PC-3 (cell line): ENCODE measurements at regions not wholly inside any gene's neighbourhood (a gene's known extent, or its start where the extent isn't known, plus 50 kb on each side); places are given as distances from the start of the nearest gene placed in this dataset.

Experiments used
- ATAC-seq: fragments of 200-7000 bp; cut with Tn5 transposase; 2 replicates; pipeline ENCODE4 v1.9.1; 2020; ENCODE audit warnings: mild to moderate bottlenecking, moderate library complexity
- BruUV-seq: library from RNA; stranded (reverse); fragments of 400-500 nt; replicated peaks from 2 replicates; lab custom pipeline; 2021; lab: Mats Ljungman, UMichigan
- CTCF ChIA-PET: fragments of 300-600 bp; sonication (Branson Sonifier 250); formaldehyde crosslinking; loops from one replicate; lab custom pipeline; 2022; ENCODE audit warnings: antibody characterized with exemption; lab: Charles Lee
- POLR2A ChIA-PET: fragments of 300-600 bp; sonication (Branson Sonifier 250); formaldehyde crosslinking; loops from one replicate; lab custom pipeline; 2022; ENCODE audit warnings: antibody characterized with exemption; ENCODE audit not compliant: unreplicated experiment; lab: Charles Lee
- DNase-seq: peaks from one replicate; pipeline ENCODE4 v3.0.0-alpha.2; 2015
- H2AFZ ChIP-seq: fragments of 300-600 bp; sonication (generic); 2 replicates; pipeline ENCODE4 v1.6.0; 2016; ENCODE audit warnings: antibody characterized with exemption, low read length
- H3F3A ChIP-seq: fragments of 300-600 bp; sonication (generic); one replicate; pipeline ENCODE4 v1.6.0; 2017; ENCODE audit warnings: antibody characterized with exemption, low read length, control low read depth, mild to moderate bottlenecking; ENCODE audit not compliant: unreplicated experiment
- H3K27ac ChIP-seq: fragments of 300-600 bp; sonication (generic); 2 replicates; pipeline ENCODE4 v1.5.1; 2016; ENCODE audit warnings: mild to moderate bottlenecking, low read length
- H3K27me3 ChIP-seq: fragments of 300-600 bp; sonication (generic); 2 replicates; pipeline ENCODE4 v1.6.1; 2016; ENCODE audit warnings: low read length, mixed read lengths
- H3K36me3 ChIP-seq: fragments of 300-600 bp; sonication (generic); 2 replicates; pipeline ENCODE4 v1.6.1; 2016; ENCODE audit warnings: low read depth, mixed run types, low read length, mixed read lengths
- H3K4me1 ChIP-seq: fragments of 300-600 bp; sonication (generic); 2 replicates; pipeline ENCODE4 v1.5.1; 2016; ENCODE audit warnings: low read length; ENCODE audit not compliant: insufficient read depth
- H3K4me2 ChIP-seq: fragments of 300-600 bp; sonication (generic); 2 replicates; pipeline ENCODE4 v1.6.0; 2016; ENCODE audit warnings: low read length
- H3K4me3 ChIP-seq: fragments of 300-600 bp; sonication (generic); 2 replicates; pipeline ENCODE4 v1.5.1; 2016; ENCODE audit warnings: mild to moderate bottlenecking, low read length, mixed read lengths
- H3K79me2 ChIP-seq: fragments of 300-600 bp; sonication (generic); 2 replicates; pipeline ENCODE4 v1.6.1; 2017; ENCODE audit warnings: low read length, mixed read lengths
- H3K9ac ChIP-seq: fragments of 300-600 bp; sonication (generic); 2 replicates; pipeline ENCODE4 v1.6.0; 2016; ENCODE audit warnings: mild to moderate bottlenecking, low read length
- H3K9me2 ChIP-seq: fragments of 300-600 bp; sonication (generic); replicated peaks from 2 replicates; pipeline ENCODE4 v1.6.1; 2016; ENCODE audit warnings: mixed run types, low read length, mixed read lengths
- H3K9me3 ChIP-seq: fragments of 300-600 bp; sonication (generic); 2 replicates; pipeline ENCODE4 v1.6.1; 2016; ENCODE audit warnings: low read length, mixed read lengths
- H4K20me1 ChIP-seq: fragments of 300-600 bp; sonication (generic); 2 replicates; pipeline ENCODE4 v1.6.1; 2016; ENCODE audit warnings: low read length, mixed read lengths
- EZH2 ChIP-seq: fragments of 300-600 bp; sonication (generic); IDR thresholded peaks from one replicate; pipeline ENCODE4 v1.6.1; 2017; ENCODE audit warnings: antibody characterized with exemption, mild to moderate bottlenecking, low read length; ENCODE audit not compliant: unreplicated experiment
- EZH2phosphoT487 ChIP-seq: fragments of 300-600 bp; sonication (generic); IDR thresholded peaks from 2 replicates; pipeline ENCODE4 v1.6.1; 2018; ENCODE audit warnings: mild to moderate bottlenecking, antibody characterized with exemption, low read length, borderline replicate concordance
- intact Hi-C: fragments of 100-400 bp; cut with micrococcal nuclease; formaldehyde crosslinking; loops from 2 replicates; pipeline ENCODE4 v1.9.0; 2023
- TF ChIP-seq, protein P1 (sequence below): fragments of 300-600 bp; sonication (generic); conservative IDR thresholded peaks from 2 replicates; pipeline ENCODE4 v1.5.1; 2017; ENCODE audit warnings: antibody characterized with exemption, low read depth, mild to moderate bottlenecking, low read length

- Histone ChIP-seq H3K79me2 (no peaks in the 10 kb centered on the region), H2AFZ (no peak overlapping the region), H3K27me3 (peaks cover 9% of the 10 kb centered on the region), H3K4me2 (no peak overlapping the region), H3K9me2 (no peaks in the 10 kb centered on the region), H3F3A (no peaks in the 10 kb centered on the region), H4K20me1 (no peaks in the 10 kb centered on the region), H3K4me3 (no peak overlapping the region), H3K9me3 (no peaks in the 10 kb centered on the region), H3K4me1 (no peaks in the 10 kb centered on the region), H3K9ac (no peak overlapping the region), H3K27ac (no peak overlapping the region), H3K36me3 (no peaks in the 10 kb centered on the region)
- TF ChIP-seq, protein P1, sequence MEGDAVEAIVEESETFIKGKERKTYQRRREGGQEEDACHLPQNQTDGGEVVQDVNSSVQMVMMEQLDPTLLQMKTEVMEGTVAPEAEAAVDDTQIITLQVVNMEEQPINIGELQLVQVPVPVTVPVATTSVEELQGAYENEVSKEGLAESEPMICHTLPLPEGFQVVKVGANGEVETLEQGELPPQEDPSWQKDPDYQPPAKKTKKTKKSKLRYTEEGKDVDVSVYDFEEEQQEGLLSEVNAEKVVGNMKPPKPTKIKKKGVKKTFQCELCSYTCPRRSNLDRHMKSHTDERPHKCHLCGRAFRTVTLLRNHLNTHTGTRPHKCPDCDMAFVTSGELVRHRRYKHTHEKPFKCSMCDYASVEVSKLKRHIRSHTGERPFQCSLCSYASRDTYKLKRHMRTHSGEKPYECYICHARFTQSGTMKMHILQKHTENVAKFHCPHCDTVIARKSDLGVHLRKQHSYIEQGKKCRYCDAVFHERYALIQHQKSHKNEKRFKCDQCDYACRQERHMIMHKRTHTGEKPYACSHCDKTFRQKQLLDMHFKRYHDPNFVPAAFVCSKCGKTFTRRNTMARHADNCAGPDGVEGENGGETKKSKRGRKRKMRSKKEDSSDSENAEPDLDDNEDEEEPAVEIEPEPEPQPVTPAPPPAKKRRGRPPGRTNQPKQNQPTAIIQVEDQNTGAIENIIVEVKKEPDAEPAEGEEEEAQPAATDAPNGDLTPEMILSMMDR = no peak
- TF ChIP-seq EZH2phosphoT487 (no peak), EZH2 (no peak)
- intact Hi-C loops = no loop called here
- no TSS peak for BruUV-seq
- ChIA-PET CTCF (no interaction called here), POLR2A (no interaction called here)
- ATAC-seq = no peak
- DNase-seq = no peak
Measured at GRCh38 chr13:76307142-76307541, 579.1 kb downstream of the KCTD12 start.

DNA sequence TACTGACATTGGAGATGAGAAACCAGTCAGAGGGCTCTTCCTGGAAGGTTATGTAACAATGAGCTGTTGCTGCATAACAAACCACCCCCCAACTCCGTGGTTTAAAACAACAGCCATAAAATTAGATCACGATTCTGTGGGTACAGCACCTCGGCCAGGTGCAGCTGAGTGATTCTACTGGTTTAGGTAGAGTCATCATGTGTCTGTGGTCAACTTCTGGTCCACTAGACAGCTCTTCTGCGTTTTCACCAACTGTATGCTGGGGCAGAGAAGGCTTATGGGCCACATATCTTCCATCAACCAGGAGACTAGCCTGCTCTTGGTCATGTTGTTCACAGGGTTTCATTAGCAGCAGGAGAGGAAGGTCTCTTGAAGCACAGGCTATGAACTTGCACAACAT lies 585.5 kb downstream of the KCTD12 start:
- intact Hi-C loops = no loop called here
- Histone ChIP-seq H3K9ac (no peak overlapping the region), H3K4me3 (no peak overlapping the region), H3K36me3 (no peaks in the 10 kb centered on the region), H3K9me2 (no peaks in the 10 kb centered on the region), H3K79me2 (no peaks in the 10 kb centered on the region), H3K4me1 (no peaks in the 10 kb centered on the region), H3K4me2 (no peak overlapping the region), H3K9me3 (no peaks in the 10 kb centered on the region), H4K20me1 (no peaks in the 10 kb centered on the region), H3F3A (no peaks in the 10 kb centered on the region), H3K27me3 (no peaks in the 10 kb centered on the region), H2AFZ (no peak overlapping the region), H3K27ac (no peak overlapping the region)
- ChIA-PET CTCF (no interaction called here), POLR2A (interaction anchor here (0.6 kb wide), 1 partner anchor 1221 kb away, joined by 3 read pairs; no protein-coding TSS in a partner anchor)
- no peak for DNase-seq
- TF ChIP-seq, protein P1 = no peak
- TF ChIP-seq EZH2phosphoT487 = no peak
- TF ChIP-seq EZH2 = no peak
- BruUV-seq = no TSS peak
- ATAC-seq = no peak

DNA sequence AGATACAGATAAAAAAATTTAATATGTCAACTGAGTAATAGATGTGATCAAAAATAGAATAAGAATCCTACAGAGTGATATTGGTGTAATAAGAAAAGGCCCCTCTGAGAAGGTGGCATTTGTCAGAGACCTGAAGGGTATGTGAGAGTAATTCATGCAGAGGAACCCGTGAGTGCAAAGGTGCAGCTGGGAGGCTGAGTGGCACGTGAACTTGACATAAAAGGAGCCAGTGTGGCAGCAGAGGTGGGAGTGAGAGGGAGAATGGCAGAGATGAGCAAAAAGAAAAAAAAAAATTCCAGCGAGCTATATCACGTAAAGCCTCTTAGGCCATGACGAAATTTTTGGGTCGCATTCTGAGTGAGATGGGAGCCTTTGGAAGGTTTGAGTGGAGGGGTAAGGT lies 588.9 kb downstream of the KCTD12 start:
- no peaks in the 10 kb centered on the region for H3K79me2 ChIP-seq
- H3K27me3 ChIP-seq = no peaks in the 10 kb centered on the region
- DNase-seq = no peak
- no peaks in the 10 kb centered on the region for H3K36me3 ChIP-seq
- H3K4me3 ChIP-seq = no peak overlapping the region
- TF ChIP-seq, protein P1 = no peak
- no peak overlapping the region for H3K4me2 ChIP-seq
- no peak overlapping the region for H3K27ac ChIP-seq
- H3K4me1 ChIP-seq = peaks cover 15% of the 10 kb centered on the region
- no peak overlapping the region for H2AFZ ChIP-seq
- H3K9ac ChIP-seq = no peak overlapping the region
- ChIA-PET CTCF (no interaction called here), POLR2A (no interaction called here)
- H4K20me1 ChIP-seq = no peaks in the 10 kb centered on the region
- intact Hi-C loops = loop anchor here (10.0 kb wide), 1 partner anchor 423 kb away; no protein-coding TSS in a partner anchor
- H3K9me3 ChIP-seq = no peaks in the 10 kb centered on the region
- no peaks in the 10 kb centered on the region for H3F3A ChIP-seq
- no peak for ATAC-seq
- no peaks in the 10 kb centered on the region for H3K9me2 ChIP-seq
- no TSS peak for BruUV-seq
